GM23338 (cell line): ENCODE measurements at regions not wholly inside any gene's neighbourhood (a gene's known extent, or its start where the extent isn't known, plus 50 kb on each side); places are given as distances from the start of the nearest gene placed in this dataset.
A peak's percentile ranks its signal among the peaks of the same experiment; 100 is the strongest.

Source experiments
- ATAC-seq: fragments of 200-7000 bp; cut with Tn5 transposase; 3 replicates; pipeline ENCODE4 v1.9.1; 2020
- DNase-seq: peaks from one replicate; pipeline ENCODE4 v3.0.0-alpha.2; 2015; ENCODE audit warnings: low spot score
- H2AFZ ChIP-seq: fragments of 200-600 bp; sonication (generic); 2 replicates; pipeline ENCODE4 v1.8.0; 2016; ENCODE audit warnings: antibody characterized with exemption, mild to moderate bottlenecking, moderate library complexity
- H3F3A ChIP-seq: fragments of 200-600 bp; sonication (generic); replicated peaks from 2 replicates; pipeline ENCODE4 v1.8.0; 2017; ENCODE audit warnings: antibody characterized with exemption, mixed run types, low read depth
- H3K27ac ChIP-seq: fragments of 200-600 bp; sonication (generic); 2 replicates; pipeline ENCODE4 v1.6.1; 2016; ENCODE audit warnings: low read depth
- H3K27me3 ChIP-seq: fragments of 200-600 bp; sonication (generic); 2 replicates; pipeline ENCODE4 v1.8.0; 2016; ENCODE audit warnings: mild to moderate bottlenecking, mixed run types, moderate library complexity; ENCODE audit not compliant: insufficient read depth
- H3K36me3 ChIP-seq: fragments of 200-600 bp; sonication (generic); 2 replicates; pipeline ENCODE4 v1.8.0; 2016; ENCODE audit warnings: mild to moderate bottlenecking; ENCODE audit not compliant: insufficient read depth
- H3K4me1 ChIP-seq: fragments of 200-600 bp; sonication (generic); 2 replicates; pipeline ENCODE4 v1.8.0; 2016; ENCODE audit warnings: mild to moderate bottlenecking, moderate library complexity; ENCODE audit not compliant: insufficient read depth
- H3K4me2 ChIP-seq: fragments of 200-600 bp; sonication (generic); 2 replicates; pipeline ENCODE4 v1.7.1; 2017; ENCODE audit warnings: mixed run types
- H3K4me3 ChIP-seq: fragments of 200-600 bp; sonication (generic); 2 replicates; pipeline ENCODE4 v1.6.1; 2016; ENCODE audit warnings: mixed run types
- H3K79me2 ChIP-seq: fragments of 200-600 bp; sonication (generic); replicated peaks from 2 replicates; pipeline ENCODE4 v1.8.0; 2017; ENCODE audit warnings: mild to moderate bottlenecking; ENCODE audit not compliant: insufficient read depth
- H3K9me2 ChIP-seq: fragments of 200-600 bp; sonication (generic); 2 replicates; pipeline ENCODE4 v1.8.0; 2017; ENCODE audit not compliant: insufficient read depth
- H4K20me1 ChIP-seq: fragments of 200-600 bp; sonication (generic); replicated peaks from 2 replicates; pipeline ENCODE4 v1.8.0; 2017; ENCODE audit warnings: mild to moderate bottlenecking; ENCODE audit not compliant: insufficient read depth
- H3K27ac Mint-ChIP-seq: 2 replicates; pipeline ENCODE4 v1.8.0; 2020; ENCODE audit warnings: inconsistent platforms, mild to moderate bottlenecking, moderate library complexity, mixed read lengths
- H3K27me3 Mint-ChIP-seq: 3 replicates; pipeline ENCODE4 v1.8.0; 2022; ENCODE audit warnings: low read depth, mild to moderate bottlenecking, moderate library complexity, mixed read lengths, inconsistent platforms; ENCODE audit not compliant: insufficient read depth, poor library complexity
- H3K36me3 Mint-ChIP-seq: 3 replicates; pipeline ENCODE4 v1.8.0; 2021; ENCODE audit warnings: low read depth, mild to moderate bottlenecking, inconsistent platforms, moderate library complexity, mixed read lengths
- H3K4me1 Mint-ChIP-seq: 3 replicates; pipeline ENCODE4 v1.8.0; 2020; ENCODE audit warnings: mild to moderate bottlenecking, inconsistent platforms, mixed read lengths
- H3K4me3 Mint-ChIP-seq: 3 replicates; pipeline ENCODE4 v1.8.0; 2021; ENCODE audit warnings: moderate library complexity, mild to moderate bottlenecking, inconsistent platforms, mixed read lengths
- H3K9me3 Mint-ChIP-seq: 3 replicates; pipeline ENCODE4 v1.8.0; 2020; ENCODE audit warnings: moderate library complexity, mild to moderate bottlenecking, inconsistent platforms, mixed read lengths
- CREB1 ChIP-seq: fragments of 250-450 bp; sonication (Bioruptor Pico); IDR thresholded peaks from 2 replicates; pipeline ENCODE4 v1.5.0; 2020; ENCODE audit warnings: low read depth, mild to moderate bottlenecking, moderate library complexity
- CTCF ChIP-seq, 2 experiments: fragments of 200-600 bp in 1 of 2; sonication (generic) in 1 of 2; conservative IDR thresholded peaks; 2 replicates each; pipeline versions ENCODE4 v1.5.1 to v1.6.1; 2016 to 2017; ENCODE audit warnings: antibody characterized with exemption in 2 of 2, low read depth in 2 of 2, mild to moderate bottlenecking in 2 of 2, moderate library complexity in 1 of 2
- ETS1 ChIP-seq: IDR thresholded peaks from 2 replicates; pipeline ENCODE4 v1.6.1; 2016; ENCODE audit warnings: antibody characterized with exemption
- EZH2phosphoT487 ChIP-seq: fragments of 200-600 bp; sonication (generic); IDR thresholded peaks from one replicate; pipeline ENCODE4 v1.8.1; 2018; ENCODE audit warnings: antibody characterized with exemption; ENCODE audit not compliant: unreplicated experiment
- JUNB ChIP-seq: IDR thresholded peaks from one replicate; pipeline ENCODE4 v1.6.1; 2016; ENCODE audit warnings: antibody characterized with exemption; ENCODE audit not compliant: unreplicated experiment
- POLR2AphosphoS5 ChIP-seq: IDR thresholded peaks from 2 replicates; pipeline ENCODE4 v1.6.1; 2016; ENCODE audit warnings: antibody characterized with exemption, low read depth
- REST ChIP-seq: IDR thresholded peaks from one replicate; pipeline ENCODE4 v1.6.1; 2018; ENCODE audit warnings: antibody characterized with exemption; ENCODE audit not compliant: unreplicated experiment
- STAT1 ChIP-seq: IDR thresholded peaks from one replicate; pipeline ENCODE4 v1.6.1; 2016; ENCODE audit warnings: antibody characterized with exemption; ENCODE audit not compliant: unreplicated experiment
- ZNF114 ChIP-seq: fragments of 250-450 bp; sonication (Bioruptor Pico); IDR thresholded peaks from 2 replicates; pipeline ENCODE4 v1.5.0; 2020; ENCODE audit warnings: mild to moderate bottlenecking, moderate library complexity
- ZNF331 ChIP-seq: fragments of 250-450 bp; sonication (Bioruptor Pico); IDR thresholded peaks from 2 replicates; pipeline ENCODE4 v1.5.0; 2020; ENCODE audit warnings: low read depth, mild to moderate bottlenecking, moderate library complexity
- ZNF462 ChIP-seq: fragments of 250-450 bp; sonication (Bioruptor Pico); IDR thresholded peaks from 2 replicates; pipeline ENCODE4 v1.5.0; 2020; ENCODE audit warnings: mild to moderate bottlenecking, moderate library complexity

GRCh38 chr15:56844892-56845291, 73.6 kb upstream of the TCF12 start:
- peaks cover 6% of the 10 kb centered on the region for H3K4me1 Mint-ChIP-seq
- H3K27ac Mint-ChIP-seq, result no peak overlapping the region
- Histone ChIP-seq H3K36me3 (no peaks in the 10 kb centered on the region), H3K4me1 (no peaks in the 10 kb centered on the region), H3K4me2 (no peak overlapping the region), H3K27me3 (no peaks in the 10 kb centered on the region), H3K9me2 (no peaks in the 10 kb centered on the region), H3F3A (no peaks in the 10 kb centered on the region), H2AFZ (peak overlapping the region; percentile 28; the same call in 1 of the 2 replicates), H3K4me3 (no peak overlapping the region), H3K27ac (no peak overlapping the region), H4K20me1 (no peaks in the 10 kb centered on the region), H3K79me2 (no peaks in the 10 kb centered on the region)
- peaks cover 2% of the 10 kb centered on the region for H3K27me3 Mint-ChIP-seq
- no peak overlapping the region for H3K4me3 Mint-ChIP-seq
- no peaks in the 10 kb centered on the region for H3K9me3 Mint-ChIP-seq
- TF ChIP-seq ZNF462 (CRISPR knock-in tag) (no peak), EZH2phosphoT487 (no peak), CTCF (conservative IDR thresholded peaks at IDR 0.05; ENCODE audit: low read depth in 2 of 2) (no peak), ZNF331 (CRISPR knock-in tag) (no peak), ETS1 (no peak), POLR2AphosphoS5 (no peak), CREB1 (no peak), JUNB (no peak), ZNF114 (CRISPR knock-in tag) (no peak), REST (no peak), STAT1 (no peak)
- DNase-seq (no peak), ATAC-seq (no peak)
- H3K36me3 Mint-ChIP-seq, result no peaks in the 10 kb centered on the region
